Body of pancreas (tissue), 4 donors: ENCODE measurements at regions not wholly inside any gene's neighbourhood (a gene's known extent, or its start where the extent isn't known, plus 50 kb on each side); places are given as distances from the start of the nearest gene placed in this dataset.

Experiments
- ATAC-seq: fragments of 150-250 bp; one replicate; pipeline ENCODE4 v1.9.1; 2016
- DNase-seq, 4 donors: peaks; one replicate each; pipeline ENCODE4 v3.0.0-alpha.2; 2019
- H3K27ac ChIP-seq, 4 donors: fragments of 200-600 bp; sonication (generic); 1 replicate in 3 of 4; 2 replicates in 1 of 4; pipeline versions ENCODE4 v1.5.1 to v1.6.1; 2016 to 2019; ENCODE audit warnings: mild to moderate bottlenecking in 1 of 4, mixed read lengths in 1 of 4, moderate library complexity in 1 of 4
- H3K27me3 ChIP-seq, 2 donors: fragments of 200-600 bp; sonication (generic); one replicate each; pipeline ENCODE4 v1.6.0; 2016; ENCODE audit warnings: mild to moderate bottlenecking in 1 of 2
- H3K36me3 ChIP-seq, 2 donors: fragments of 200-600 bp; sonication (generic); replicated peaks in 1 of 2; 2 replicates each; pipeline ENCODE4 v1.5.1; 2016; ENCODE audit warnings: low read depth in 2 of 2; ENCODE audit not compliant: insufficient read depth in 1 of 2
- H3K4me1 ChIP-seq: fragments of 200-600 bp; sonication (generic); one replicate; pipeline ENCODE4 v1.6.0; 2016
- H3K4me3 ChIP-seq, 2 donors: fragments of 200-600 bp; sonication (generic); 1 replicate in 1 of 2; 2 replicates in 1 of 2; pipeline ENCODE4 v1.5.1; 2016 to 2019
- H3K9me3 ChIP-seq, 3 donors: fragments of 200-600 bp; sonication (generic); 1 replicate in 2 of 3; 2 replicates in 1 of 3; pipeline ENCODE4 v1.5.1; 2016
- CTCF ChIP-seq, 7 experiments: fragments of 450-650 bp in 4 of 7; fragments of 200-600 bp in 3 of 7; sonication (generic) in 3 of 7; IDR thresholded peaks; one replicate each; pipeline ENCODE4 v1.5.1; 2016 to 2019; ENCODE audit warnings: antibody characterized with exemption in 7 of 7
- POLR2A ChIP-seq, 3 donors: fragments of 450-650 bp; IDR thresholded peaks; one replicate each; pipeline ENCODE4 v1.6.1; 2016; ENCODE audit warnings: antibody characterized with exemption in 3 of 3, mild to moderate bottlenecking in 2 of 3
- whole genome bisulfite sequencing, 2 donors: methylation state at CpG; one replicate each; pipeline ENCODE4 v1.1.5; 2017; 5-methylcytosine and 5-hydroxymethylcytosine counted together
- intact Hi-C: fragments of 100-400 bp; cut with DNase I; formaldehyde crosslinking; loops from one replicate; pipeline ENCODE4 v1.15.1; 2023

GRCh38 chr3:72663429-72663828 lies 184.8 kb downstream of the SHQ1 start:
- no peaks in the 10 kb centered on the region for H3K36me3 ChIP-seq
- TF ChIP-seq CTCF (IDR thresholded peaks at IDR 0.05): no peak
- TF ChIP-seq POLR2A (IDR thresholded peaks at IDR 0.05): no peak
- no peaks in the 10 kb centered on the region for H3K27me3 ChIP-seq
- H3K9me3 ChIP-seq: no peaks in the 10 kb centered on the region
- intact Hi-C loops: no loop called here
- ATAC-seq: no peak
- DNase-seq: no peak
- H3K27ac ChIP-seq: no peak overlapping the region
- H3K4me1 ChIP-seq: peaks cover 25% of the 10 kb centered on the region
- no peak overlapping the region for H3K4me3 ChIP-seq
- WGBS, 2 donors: 67 to 77% methylated on average over 4 of the region's 4 CpGs

DNA sequence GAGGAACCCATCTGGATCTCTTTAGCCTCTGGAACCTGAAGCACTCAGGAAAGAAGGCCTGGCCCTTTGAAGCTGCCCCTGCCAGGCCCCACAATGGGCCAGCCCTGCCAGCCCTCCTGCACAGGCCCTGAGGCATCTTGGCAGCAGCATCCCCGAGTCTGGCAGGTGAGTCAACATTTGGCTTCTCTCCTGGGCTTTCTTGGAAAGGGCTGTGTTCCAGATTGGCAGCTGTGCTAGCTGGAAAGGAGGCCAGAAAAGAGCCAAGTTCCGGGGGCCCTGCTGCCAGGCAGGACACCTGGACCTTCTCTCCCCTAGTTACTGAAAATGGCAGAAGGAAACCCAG lies 187.2 kb downstream of the SHQ1 start:
- intact Hi-C loops: no loop called here
- peak overlapping the region; percentile 53 to 81 (median 75) for H3K27ac ChIP-seq

GRCh38 chr3:72660270-72661114 lies 187.8 kb downstream of the SHQ1 start:
- H3K27ac ChIP-seq: peak overlapping the region; percentile 53 to 81 (median 75)
- 80 to 83% methylated on average over 5 of the region's 5 CpGs for WGBS, 2 donors
- no peak overlapping the region for H3K4me3 ChIP-seq
- H3K4me1 ChIP-seq: peaks cover 34% of the 10 kb centered on the region
- no peaks in the 10 kb centered on the region for H3K9me3 ChIP-seq
- H3K36me3 ChIP-seq: no peaks in the 10 kb centered on the region
- intact Hi-C loops: no loop called here
- TF ChIP-seq CTCF (IDR thresholded peaks at IDR 0.05) (no peak), POLR2A (IDR thresholded peaks at IDR 0.05) (no peak)
- no peak for DNase-seq
- H3K27me3 ChIP-seq: no peaks in the 10 kb centered on the region
- ATAC-seq: peak; percentile 5

More for the DNA sequence above, 187.2 kb downstream of the SHQ1 start:
- Histone ChIP-seq H3K27me3 (no peaks in the 10 kb centered on the region), H3K9me3 (no peaks in the 10 kb centered on the region), H3K4me3 (no peak overlapping the region), H3K36me3 (no peaks in the 10 kb centered on the region), H3K4me1 (peaks cover 31% of the 10 kb centered on the region)
- DNase-seq (peak; percentile 91 to 95 (median 94)), ATAC-seq (peak; percentile 98)
- 0 to 10% methylated on average over 1 to 2 of the region's 2 CpGs for WGBS, 2 donors
- TF ChIP-seq CTCF (IDR thresholded peaks at IDR 0.05) (no peak), POLR2A (IDR thresholded peaks at IDR 0.05) (no peak)

DNA sequence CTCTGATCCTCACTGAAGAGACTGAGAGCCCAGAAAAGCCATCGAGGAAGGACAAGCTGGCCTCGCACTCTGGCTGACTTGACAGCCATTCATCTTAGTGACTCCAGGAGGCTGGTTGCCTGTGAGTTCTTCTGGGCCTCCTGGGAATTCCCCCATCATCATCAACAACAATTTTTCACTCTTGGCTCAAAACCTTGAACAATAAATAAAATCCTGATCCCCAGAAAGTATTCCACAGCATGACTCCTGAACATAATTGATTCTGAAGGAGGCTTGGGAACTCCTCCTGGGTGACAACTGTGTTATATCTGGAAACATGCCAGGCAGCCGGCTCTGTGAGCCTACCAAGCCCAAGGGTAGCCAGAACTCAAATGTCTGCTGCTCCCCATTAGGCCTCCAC lies 188.6 kb downstream of the SHQ1 start:
- peak overlapping the region; percentile 47 to 81 (median 63) for H3K27ac ChIP-seq
- no peaks in the 10 kb centered on the region for H3K9me3 ChIP-seq
- no peaks in the 10 kb centered on the region for H3K36me3 ChIP-seq
- ATAC-seq (no peak), DNase-seq (peak; percentile 32 to 68 (median 60))
- intact Hi-C loops: no loop called here
- WGBS, 2 donors: 50 to 61% methylated on average over 3 of the region's 3 CpGs
- no peaks in the 10 kb centered on the region for H3K27me3 ChIP-seq
- TF ChIP-seq CTCF (IDR thresholded peaks at IDR 0.05): no peak
- no peak for TF ChIP-seq POLR2A (IDR thresholded peaks at IDR 0.05)
- no peak overlapping the region for H3K4me3 ChIP-seq
- H3K4me1 ChIP-seq: peaks cover 41% of the 10 kb centered on the region

DNA sequence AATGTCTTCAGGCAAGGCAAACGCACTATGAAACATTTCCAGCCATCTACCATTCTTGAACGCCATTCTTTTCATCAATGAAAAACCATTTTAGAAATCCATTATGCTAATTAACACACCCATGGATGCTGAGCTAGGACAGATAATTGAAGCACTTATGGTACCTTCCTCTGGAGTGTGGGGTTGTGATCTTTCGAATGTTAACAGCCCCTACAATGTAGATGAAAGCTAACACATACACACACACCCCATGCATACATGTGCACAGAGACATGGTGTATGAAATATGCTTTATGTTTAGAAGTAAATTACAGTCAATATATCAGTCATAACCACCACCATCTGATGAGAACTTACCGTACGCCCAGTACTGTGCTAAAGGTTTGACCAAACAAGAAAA lies 189.1 kb downstream of the SHQ1 start:
- Histone ChIP-seq H3K27ac (no peak overlapping the region), H3K9me3 (no peaks in the 10 kb centered on the region), H3K4me1 (peaks cover 41% of the 10 kb centered on the region), H3K36me3 (no peaks in the 10 kb centered on the region), H3K27me3 (no peaks in the 10 kb centered on the region), H3K4me3 (no peak overlapping the region)
- 94 to 95% methylated on average over 5 of the region's 5 CpGs for WGBS, 2 donors
- intact Hi-C loops: no loop called here
- ATAC-seq: no peak
- TF ChIP-seq POLR2A (IDR thresholded peaks at IDR 0.05) (no peak), CTCF (IDR thresholded peaks at IDR 0.05) (no peak)
- DNase-seq: no peak
